Memory B cell (primary cell): ENCODE measurements at regions not wholly inside any gene's neighbourhood (a gene's known extent, or its start where the extent isn't known, plus 50 kb on each side); places are given as distances from the start of the nearest gene placed in this dataset.

Experiments
- ATAC-seq: fragments of 150-1000 bp; cut with Tn5 transposase; 2 replicates; pipeline ENCODE4 v1.10.0; 2021; ENCODE audit warnings: low read depth, mild to moderate bottlenecking, moderate library complexity
- DNase-seq, 2 donors: peaks; one replicate each; pipeline ENCODE4 v3.0.0; 2022; ENCODE audit warnings: low spot score in 2 of 2
- H3K27ac Mint-ChIP-seq: one replicate; pipeline ENCODE4 v1.8.0; 2022; ENCODE audit warnings: mild to moderate bottlenecking, moderate library complexity, mixed read lengths
- H3K27me3 Mint-ChIP-seq: one replicate; pipeline ENCODE4 v1.8.0; 2022; ENCODE audit warnings: mixed read lengths
- H3K36me3 Mint-ChIP-seq: one replicate; pipeline ENCODE4 v1.8.0; 2022; ENCODE audit warnings: mild to moderate bottlenecking, mixed read lengths
- H3K4me1 Mint-ChIP-seq: one replicate; pipeline ENCODE4 v1.8.0; 2022; ENCODE audit warnings: mixed read lengths
- H3K4me3 Mint-ChIP-seq: one replicate; pipeline ENCODE4 v1.8.0; 2022; ENCODE audit warnings: mild to moderate bottlenecking, moderate library complexity, mixed read lengths
- H3K9me3 Mint-ChIP-seq: one replicate; pipeline ENCODE4 v1.8.0; 2022; ENCODE audit warnings: mixed read lengths

- DNase-seq = no peak
- Mint-ChIP-seq H3K36me3 (peaks cover 8% of the 10 kb centered on the region), H3K27ac (no peak overlapping the region), H3K4me3 (no peak overlapping the region), H3K27me3 (peaks cover 14% of the 10 kb centered on the region), H3K4me1 (no peaks in the 10 kb centered on the region), H3K9me3 (peaks cover 16% of the 10 kb centered on the region)
- no peak for ATAC-seq
Observed at GRCh38 chr10:78327778-78328591, 294.3 kb downstream of the RPS24 start.

GRCh38 chr10:78328592-78329404 lies 295.1 kb downstream of the RPS24 start:
- Mint-ChIP-seq H3K4me1 (no peaks in the 10 kb centered on the region), H3K27me3 (peaks cover 18% of the 10 kb centered on the region), H3K4me3 (no peak overlapping the region), H3K9me3 (peaks cover 19% of the 10 kb centered on the region), H3K36me3 (peaks cover 8% of the 10 kb centered on the region), H3K27ac (no peak overlapping the region)
- DNase-seq = no peak
- no peak for ATAC-seq

- Mint-ChIP-seq H3K27me3 (peaks cover 18% of the 10 kb centered on the region), H3K36me3 (peaks cover 5% of the 10 kb centered on the region), H3K4me3 (no peak overlapping the region), H3K9me3 (peaks cover 16% of the 10 kb centered on the region), H3K27ac (no peak overlapping the region), H3K4me1 (no peaks in the 10 kb centered on the region)
- DNase-seq (no peak), ATAC-seq (no peak)
Observed at GRCh38 chr10:78330884-78331283, 297.2 kb downstream of the RPS24 start.

GRCh38 chr10:78331391-78331922 lies 297.8 kb downstream of the RPS24 start:
- peaks cover 12% of the 10 kb centered on the region for H3K9me3 Mint-ChIP-seq
- peaks cover 3% of the 10 kb centered on the region for H3K36me3 Mint-ChIP-seq
- H3K27me3 Mint-ChIP-seq = peaks cover 18% of the 10 kb centered on the region
- DNase-seq (no peak), ATAC-seq (no peak)
- no peak overlapping the region for H3K4me3 Mint-ChIP-seq
- no peak overlapping the region for H3K27ac Mint-ChIP-seq
- no peaks in the 10 kb centered on the region for H3K4me1 Mint-ChIP-seq

- H3K9me3 Mint-ChIP-seq = peaks cover 10% of the 10 kb centered on the region
- peaks cover 3% of the 10 kb centered on the region for H3K36me3 Mint-ChIP-seq
- H3K4me3 Mint-ChIP-seq = no peak overlapping the region
- H3K4me1 Mint-ChIP-seq = no peaks in the 10 kb centered on the region
- H3K27me3 Mint-ChIP-seq = peaks cover 21% of the 10 kb centered on the region
- no peak overlapping the region for H3K27ac Mint-ChIP-seq
- no peak for DNase-seq
- ATAC-seq = no peak
Observed at GRCh38 chr10:78332012-78332411, 298.3 kb downstream of the RPS24 start.

GRCh38 chr10:78332657-78333056 lies 299.0 kb downstream of the RPS24 start:
- H3K9me3 Mint-ChIP-seq = peaks cover 6% of the 10 kb centered on the region

GRCh38 chr10:78333362-78334143 lies 299.9 kb downstream of the RPS24 start:
- no peaks in the 10 kb centered on the region for H3K4me1 Mint-ChIP-seq
- DNase-seq (no peak), ATAC-seq (no peak)
- H3K9me3 Mint-ChIP-seq = peaks cover 3% of the 10 kb centered on the region
- H3K36me3 Mint-ChIP-seq = no peaks in the 10 kb centered on the region
- no peak overlapping the region for H3K4me3 Mint-ChIP-seq
- H3K27me3 Mint-ChIP-seq = peaks cover 24% of the 10 kb centered on the region
- no peak overlapping the region for H3K27ac Mint-ChIP-seq

More at GRCh38 chr10:78332657-78333056, 299.0 kb downstream of the RPS24 start:
- no peaks in the 10 kb centered on the region for H3K4me1 Mint-ChIP-seq
- H3K36me3 Mint-ChIP-seq = peaks cover 2% of the 10 kb centered on the region
- no peak for ATAC-seq
- no peak for DNase-seq
- no peak overlapping the region for H3K4me3 Mint-ChIP-seq
- no peak overlapping the region for H3K27ac Mint-ChIP-seq
- peaks cover 21% of the 10 kb centered on the region for H3K27me3 Mint-ChIP-seq

- Mint-ChIP-seq H3K27me3 (peaks cover 22% of the 10 kb centered on the region), H3K4me3 (no peak overlapping the region), H3K4me1 (no peaks in the 10 kb centered on the region), H3K27ac (no peak overlapping the region), H3K9me3 (peaks cover 3% of the 10 kb centered on the region), H3K36me3 (no peaks in the 10 kb centered on the region)
- ATAC-seq (no peak), DNase-seq (no peak)
Observed at GRCh38 chr10:78335371-78335690, 301.7 kb downstream of the RPS24 start.

GRCh38 chr10:78335691-78336401 lies 302.2 kb downstream of the RPS24 start:
- ATAC-seq (no peak), DNase-seq (no peak)
- Mint-ChIP-seq H3K36me3 (no peaks in the 10 kb centered on the region), H3K4me3 (no peak overlapping the region), H3K27ac (no peak overlapping the region), H3K4me1 (no peaks in the 10 kb centered on the region), H3K9me3 (peaks cover 3% of the 10 kb centered on the region), H3K27me3 (peaks cover 19% of the 10 kb centered on the region)

- no peak overlapping the region for H3K27ac Mint-ChIP-seq
- H3K9me3 Mint-ChIP-seq = peaks cover 3% of the 10 kb centered on the region
- no peak overlapping the region for H3K4me3 Mint-ChIP-seq
- H3K4me1 Mint-ChIP-seq = no peaks in the 10 kb centered on the region
- ATAC-seq (no peak), DNase-seq (no peak)
- H3K36me3 Mint-ChIP-seq = no peaks in the 10 kb centered on the region
- H3K27me3 Mint-ChIP-seq = peaks cover 14% of the 10 kb centered on the region
Observed at GRCh38 chr10:78336402-78336791, 302.7 kb downstream of the RPS24 start.

GRCh38 chr10:78337016-78337415 lies 303.4 kb downstream of the RPS24 start:
- Mint-ChIP-seq H3K4me1 (no peaks in the 10 kb centered on the region), H3K36me3 (no peaks in the 10 kb centered on the region), H3K9me3 (peaks cover 3% of the 10 kb centered on the region), H3K4me3 (no peak overlapping the region), H3K27me3 (peaks cover 13% of the 10 kb centered on the region), H3K27ac (no peak overlapping the region)
- ATAC-seq (no peak), DNase-seq (no peak)

GRCh38 chr10:78337646-78338391 lies 304.2 kb downstream of the RPS24 start:
- H3K27me3 Mint-ChIP-seq = peaks cover 13% of the 10 kb centered on the region
- no peak overlapping the region for H3K27ac Mint-ChIP-seq
- peaks cover 3% of the 10 kb centered on the region for H3K9me3 Mint-ChIP-seq
- ATAC-seq (no peak), DNase-seq (no peak)
- no peaks in the 10 kb centered on the region for H3K36me3 Mint-ChIP-seq
- no peaks in the 10 kb centered on the region for H3K4me1 Mint-ChIP-seq
- H3K4me3 Mint-ChIP-seq = no peak overlapping the region

GRCh38 chr10:78338717-78339116 lies 305.1 kb downstream of the RPS24 start:
- Mint-ChIP-seq H3K9me3 (no peaks in the 10 kb centered on the region), H3K27ac (no peak overlapping the region), H3K27me3 (peaks cover 7% of the 10 kb centered on the region), H3K36me3 (no peaks in the 10 kb centered on the region), H3K4me3 (no peak overlapping the region), H3K4me1 (no peaks in the 10 kb centered on the region)
- DNase-seq (no peak), ATAC-seq (no peak)
